Motor neuron (in vitro differentiated cells): ENCODE measurements at regions not wholly inside any gene's neighbourhood (a gene's known extent, or its start where the extent isn't known, plus 50 kb on each side); places are given as distances from the start of the nearest gene placed in this dataset.
"Not testable (repeated sequence)": the region's sequence is repeated elsewhere in the genome, so short reads cannot be mapped to it uniquely, and the experiment has no call there.

ENCODE experiments used
- ATAC-seq, 8 experiments: fragments of 200-7000 bp; cut with Tn5 transposase; replicated peaks in 6 of 8; 2 replicates each; pipeline ENCODE4 v1.8.0; 2021; ENCODE audit warnings: mild to moderate bottlenecking in 8 of 8, moderate library complexity in 8 of 8
- H3K27ac ChIP-seq, 2 donors: fragments of 250-450 bp; sonication (Bioruptor Pico); 2 replicates each; pipeline ENCODE4 v1.9.0; 2021; ENCODE audit warnings: antibody characterized with exemption in 2 of 2, mild to moderate bottlenecking in 2 of 2, moderate library complexity in 1 of 2
- H3K4me1 ChIP-seq, 2 donors: fragments of 250-450 bp; sonication (Bioruptor Pico); replicated peaks in 1 of 2; 2 replicates each; pipeline ENCODE4 v1.6.1; 2021; ENCODE audit warnings: antibody characterized with exemption in 2 of 2, mild to moderate bottlenecking in 2 of 2, moderate library complexity in 1 of 2
- H3K4me3 ChIP-seq, 5 donors: fragments of 250-450 bp; sonication (Bioruptor Pico); 2 replicates each; pipeline ENCODE4 v1.9.0; 2021; ENCODE audit warnings: antibody characterized with exemption in 5 of 5, mild to moderate bottlenecking in 5 of 5, moderate library complexity in 4 of 5
- WGBS, 10 experiments: fragments of 450-650 bp; shearing (Covaris generic); methylation state at CpG; one replicate each; pipeline ENCODE4 v1.0.0; 2022; 5-methylcytosine and 5-hydroxymethylcytosine counted together
- in situ Hi-C, 9 experiments: fragments of 400-800 bp; cut with MboI; loops; one replicate each; pipeline ENCODE4 v1.15.0; 2021; ENCODE audit warnings: low sequenced_read_pairs in 9 of 9, low pct_unique_long_range_greater_than_20kb in 2 of 9; ENCODE audit not compliant: unreplicated experiment in 9 of 9

GRCh38 chr14:105687171-105688022, 161.0 kb downstream of the TMEM121 start:
- 60% methylated on average over 1 of the region's 23 CpGs; no CpG with 5 or more reads in 9 of the 10 experiments for WGBS, 10 experiments
- H3K4me3 ChIP-seq, ATAC-seq, H3K4me1 ChIP-seq, in situ Hi-C loops, H3K27ac ChIP-seq: not testable (repeated sequence)

- in situ Hi-C loops, H3K4me3 ChIP-seq, H3K27ac ChIP-seq, H3K4me1 ChIP-seq: not testable (repeated sequence)
- peak in 4 of 8 experiments; percentile 85 to 94 (median 87) for ATAC-seq
- no CpG with 5 or more reads among the region's 11 CpGs for WGBS, 10 experiments
Observed at GRCh38 chr14:105688023-105688351, 161.6 kb downstream of the TMEM121 start.

GRCh38 chr14:105688664-105689221, 162.4 kb downstream of the TMEM121 start:
- H3K4me3 ChIP-seq, in situ Hi-C loops, H3K27ac ChIP-seq, ATAC-seq, H3K4me1 ChIP-seq: not testable (repeated sequence)
- WGBS, 10 experiments = 0 to 75% (median 50%) methylated on average over 1 of the region's 4 CpGs; no CpG with 5 or more reads in 6 of the 10 experiments

- in situ Hi-C loops = no loop called here
- Histone ChIP-seq H3K4me3 (no peak overlapping the region), H3K27ac (no peak overlapping the region), H3K4me1 (no peaks in the 10 kb centered on the region)
- no peak for ATAC-seq
- 43 to 100% (median 61%) methylated on average over 1 of the region's 1 CpG; no CpG with 5 or more reads in 2 of the 10 experiments for WGBS, 10 experiments
Observed at GRCh38 chr14:105689722-105690121, 163.3 kb downstream of the TMEM121 start.

GRCh38 chr14:105690671-105691070, 164.3 kb downstream of the TMEM121 start:
- no peak overlapping the region for H3K4me3 ChIP-seq
- in situ Hi-C loops = no loop called here

GRCh38 chr14:105691321-105692109, 165.1 kb downstream of the TMEM121 start:
- H3K4me1 ChIP-seq, H3K27ac ChIP-seq, H3K4me3 ChIP-seq, in situ Hi-C loops, ATAC-seq: not testable (repeated sequence)
- WGBS, 10 experiments = 100% methylated on average over 1 of the region's 25 CpGs; no CpG with 5 or more reads in 9 of the 10 experiments

More at GRCh38 chr14:105690671-105691070, 164.3 kb downstream of the TMEM121 start:
- no peak for ATAC-seq
- Histone ChIP-seq H3K4me1 (no peaks in the 10 kb centered on the region), H3K27ac (no peak overlapping the region)
- WGBS, 10 experiments = 4 to 90% (median 40%) methylated on average over 1 to 3 of the region's 3 CpGs; no CpG with 5 or more reads in 3 of the 10 experiments

DNA sequence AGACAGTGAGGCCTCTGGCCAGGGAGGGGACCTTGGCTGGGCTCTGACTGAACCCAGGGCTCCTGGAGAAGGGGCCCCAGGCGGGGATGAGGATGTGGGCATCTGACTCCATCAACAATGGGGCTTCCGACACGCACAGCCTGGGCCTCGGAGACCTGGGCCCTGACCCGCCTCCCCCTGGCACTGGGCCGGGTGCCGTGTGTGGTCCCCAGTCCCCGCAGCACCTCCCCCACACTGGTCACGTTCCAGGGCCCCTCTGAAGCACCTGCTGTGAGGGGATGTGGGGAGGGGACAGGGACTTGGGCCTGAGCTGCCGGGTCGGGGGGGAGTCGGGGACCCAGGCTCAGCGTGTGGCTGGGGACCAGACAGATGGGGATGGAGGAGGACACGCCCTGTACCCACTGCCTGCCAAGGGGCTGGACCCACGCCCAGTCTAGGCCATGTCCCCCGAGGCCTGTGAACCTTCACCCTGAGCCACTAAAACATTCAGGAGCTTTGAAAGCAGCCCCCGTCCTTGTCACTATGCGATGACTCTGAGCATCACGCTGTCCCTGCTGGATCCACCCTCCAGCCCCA, 165.8 kb downstream of the TMEM121 start:
- in situ Hi-C loops, H3K27ac ChIP-seq, H3K4me3 ChIP-seq, H3K4me1 ChIP-seq, ATAC-seq: not testable (repeated sequence)
- WGBS, 10 experiments = no CpG with 5 or more reads among the region's 19 CpGs

GRCh38 chr14:105694961-105695360, 168.6 kb downstream of the TMEM121 start:
- no peak for ATAC-seq
- H3K4me3 ChIP-seq = no peak overlapping the region
- H3K4me1 ChIP-seq = no peaks in the 10 kb centered on the region
- in situ Hi-C loops = no loop called here
- 9 to 82% (median 57%) methylated on average over 1 to 2 of the region's 2 CpGs; no CpG with 5 or more reads in 4 of the 10 experiments for WGBS, 10 experiments
- H3K27ac ChIP-seq = no peak overlapping the region

DNA sequence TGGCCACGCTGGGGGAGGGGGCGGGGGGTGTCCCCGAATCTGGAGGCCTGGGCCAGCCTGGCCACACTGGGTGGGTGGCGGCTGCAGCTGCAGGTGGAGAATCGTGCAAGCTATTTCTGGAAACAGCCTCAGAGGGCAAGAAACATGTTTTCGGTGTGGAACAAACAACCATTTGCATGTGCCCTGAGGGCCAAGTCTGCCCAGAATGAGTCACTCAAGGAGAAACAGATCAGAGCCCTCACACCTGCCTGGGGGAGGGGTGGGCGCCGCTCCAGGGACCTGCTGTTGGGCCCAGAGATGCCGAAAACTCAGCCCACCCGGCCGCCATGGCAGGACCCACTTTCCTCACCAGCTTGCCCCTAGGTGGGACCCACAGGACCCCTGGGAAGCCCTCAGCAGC, 170.0 kb downstream of the TMEM121 start:
- H3K4me1 ChIP-seq, H3K4me3 ChIP-seq, in situ Hi-C loops, H3K27ac ChIP-seq: not testable (repeated sequence)
- ATAC-seq = peak in 3 of 8 experiments; percentile 76 to 89 (median 81)
- WGBS, 10 experiments = no CpG with 5 or more reads among the region's 11 CpGs

DNA sequence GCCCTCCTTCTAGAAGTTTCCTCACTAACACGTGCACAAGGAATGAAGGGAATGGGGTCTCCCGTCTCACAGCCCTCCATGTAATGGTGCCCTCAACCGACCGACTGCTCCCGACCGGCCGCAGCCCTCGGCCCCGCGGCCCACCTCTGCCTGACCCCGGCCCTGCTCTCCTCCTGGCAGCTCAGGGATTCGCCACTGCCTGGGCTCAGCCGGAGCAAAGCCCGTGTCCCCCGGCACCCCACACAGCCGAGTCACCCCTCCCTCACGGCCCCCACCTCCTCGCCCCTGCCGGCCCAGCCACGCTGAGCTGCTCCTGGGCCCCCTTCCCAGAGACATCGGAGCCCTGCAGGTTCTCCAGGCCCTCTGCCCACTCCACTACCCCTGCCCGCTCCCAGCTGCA, 171.0 kb downstream of the TMEM121 start:
- H3K4me3 ChIP-seq, H3K27ac ChIP-seq, ATAC-seq, in situ Hi-C loops, H3K4me1 ChIP-seq: not testable (repeated sequence)
- WGBS, 10 experiments = no CpG with 5 or more reads among the region's 22 CpGs

DNA sequence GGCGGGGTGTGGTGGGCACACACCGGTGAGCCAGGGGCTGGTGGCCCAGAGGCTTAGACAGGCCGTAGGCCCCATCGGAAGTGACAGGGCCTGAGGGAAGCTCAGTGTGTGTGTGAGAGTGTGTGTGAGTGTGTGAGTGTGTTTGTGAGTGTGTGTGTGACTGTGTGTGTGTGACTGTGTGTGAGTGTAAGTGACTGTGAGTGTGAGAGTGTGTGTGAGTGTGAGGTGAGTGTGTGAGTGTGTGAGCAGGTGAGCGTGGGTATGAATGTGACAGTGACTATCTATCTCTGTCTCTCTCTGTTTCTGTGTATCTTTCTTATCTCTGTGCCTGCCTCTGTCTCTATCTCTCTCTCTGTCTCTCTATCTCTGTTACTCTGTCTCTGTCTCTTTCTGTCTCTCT, 171.6 kb downstream of the TMEM121 start:
- H3K4me1 ChIP-seq, H3K27ac ChIP-seq, ATAC-seq, in situ Hi-C loops, H3K4me3 ChIP-seq: not testable (repeated sequence)
- WGBS, 10 experiments = 14 to 100% (median 44%) methylated on average over 1 of the region's 5 CpGs; no CpG with 5 or more reads in 6 of the 10 experiments

- in situ Hi-C loops, H3K4me1 ChIP-seq, H3K27ac ChIP-seq, H3K4me3 ChIP-seq: not testable (repeated sequence)
- no CpG with 5 or more reads among the region's 27 CpGs for WGBS, 10 experiments
- peak in 3 of 8 experiments; percentile 3 to 37 (median 27) for ATAC-seq
Observed at GRCh38 chr14:105698940-105699556, 172.7 kb downstream of the TMEM121 start.
